Keratinocyte (primary cell): ENCODE measurements at regions not wholly inside any gene's neighbourhood (a gene's known extent, or its start where the extent isn't known, plus 50 kb on each side); places are given as distances from the start of the nearest gene placed in this dataset.

Source experiments
- DNase-seq: peaks from one replicate; pipeline ENCODE4 v3.0.0-alpha.2; 2011; ENCODE audit warnings: low read depth, missing footprints, low spot score
- FAIRE-seq: peaks from 2 replicates; lab custom pipeline; 2011; peaks lifted over from hg19 to GRCh38; lab: Jason Lieb, UNC
- H2AFZ ChIP-seq: 2 replicates; pipeline ENCODE4 v1.6.0; 2012; ENCODE audit warnings: low read length, control low read depth, inconsistent platforms; ENCODE audit not compliant: control insufficient read depth
- H3K27ac ChIP-seq: 2 replicates; pipeline ENCODE4 v1.5.1; 2011; ENCODE audit warnings: low read length; ENCODE audit not compliant: control insufficient read depth, insufficient read depth
- H3K27me3 ChIP-seq: 3 replicates; pipeline ENCODE4 v1.6.0; 2011; ENCODE audit warnings: low read length; ENCODE audit not compliant: control insufficient read depth, insufficient read depth; ENCODE audit errors: extremely low read depth
- H3K36me3 ChIP-seq, 2 experiments: 2 replicates in 1 of 2; 3 replicates in 1 of 2; pipeline ENCODE4 v1.5.1; 2011; ENCODE audit warnings: low read length in 2 of 2, mild to moderate bottlenecking in 1 of 2; ENCODE audit not compliant: control insufficient read depth in 2 of 2, insufficient read depth in 2 of 2; ENCODE audit errors: extremely low read depth in 1 of 2
- H3K4me1 ChIP-seq: 3 replicates; pipeline ENCODE4 v1.5.1; 2011; ENCODE audit warnings: low read length; ENCODE audit not compliant: control insufficient read depth, insufficient read depth; ENCODE audit errors: extremely low read depth
- H3K4me2 ChIP-seq: 3 replicates; pipeline ENCODE4 v1.6.0; 2011; ENCODE audit warnings: low read depth, low read length; ENCODE audit not compliant: control insufficient read depth, insufficient read depth; ENCODE audit errors: extremely low read depth
- H3K4me3 ChIP-seq, 3 experiments: fragments of 200-600 bp in 1 of 3; sonication (generic) in 1 of 3; 2 replicates in 2 of 3; 3 replicates in 1 of 3; pipeline ENCODE4 v1.5.1; 2011 to 2016; ENCODE audit warnings: low read length in 3 of 3, mild to moderate bottlenecking in 3 of 3, control low read depth in 2 of 3, inconsistent platforms in 1 of 3, low read depth in 1 of 3, mixed read lengths in 1 of 3, mixed run types in 1 of 3, moderate library complexity in 1 of 3; ENCODE audit not compliant: control insufficient read depth in 2 of 3, insufficient read depth in 2 of 3; ENCODE audit errors: extremely low read depth in 1 of 3
- H3K79me2 ChIP-seq: 2 replicates; pipeline ENCODE4 v1.6.0; 2012; ENCODE audit warnings: low read length; ENCODE audit not compliant: control insufficient read depth, insufficient read depth
- H3K9ac ChIP-seq: 3 replicates; pipeline ENCODE4 v1.6.0; 2011; ENCODE audit warnings: low read length; ENCODE audit not compliant: control insufficient read depth, insufficient read depth; ENCODE audit errors: extremely low read depth
- H3K9me1 ChIP-seq: 3 replicates; pipeline ENCODE4 v1.6.0; 2011; ENCODE audit warnings: low read length; ENCODE audit not compliant: control insufficient read depth, insufficient read depth; ENCODE audit errors: extremely low read depth
- H3K9me3 ChIP-seq: 2 replicates; pipeline ENCODE4 v1.5.1; 2012; ENCODE audit warnings: low read depth, low read length; ENCODE audit not compliant: control insufficient read depth
- H4K20me1 ChIP-seq: 3 replicates; pipeline ENCODE4 v1.6.0; 2011; ENCODE audit warnings: low read length; ENCODE audit not compliant: control insufficient read depth, insufficient read depth; ENCODE audit errors: extremely low read depth
- CTCF ChIP-seq, 3 experiments: IDR thresholded peaks in 1 of 3; conservative IDR thresholded peaks in 1 of 3; optimal IDR thresholded peaks in 1 of 3; 2 replicates in 2 of 3; 3 replicates in 1 of 3; pipeline versions ENCODE3 to v1.5.1; 2011; ENCODE audit warnings: low read length in 3 of 3, mild to moderate bottlenecking in 3 of 3, moderate library complexity in 2 of 3, control low read depth in 1 of 3, inconsistent platforms in 1 of 3; ENCODE audit not compliant: insufficient read depth in 2 of 3; ENCODE audit errors: extremely low read depth in 1 of 3
- EZH2 ChIP-seq: IDR thresholded peaks from one replicate; pipeline ENCODE4 v1.6.1; 2012; ENCODE audit warnings: inconsistent platforms, mild to moderate bottlenecking, low read length, moderate library complexity
- dilution Hi-C: fragments of 300-500 bp; cut with MboI; formaldehyde crosslinking; loops from one replicate; pipeline ENCODE4 v1.7.0; 2020; ENCODE audit warnings: low sequenced_read_pairs; ENCODE audit not compliant: extremely low pct_ligation_motif_present

DNA sequence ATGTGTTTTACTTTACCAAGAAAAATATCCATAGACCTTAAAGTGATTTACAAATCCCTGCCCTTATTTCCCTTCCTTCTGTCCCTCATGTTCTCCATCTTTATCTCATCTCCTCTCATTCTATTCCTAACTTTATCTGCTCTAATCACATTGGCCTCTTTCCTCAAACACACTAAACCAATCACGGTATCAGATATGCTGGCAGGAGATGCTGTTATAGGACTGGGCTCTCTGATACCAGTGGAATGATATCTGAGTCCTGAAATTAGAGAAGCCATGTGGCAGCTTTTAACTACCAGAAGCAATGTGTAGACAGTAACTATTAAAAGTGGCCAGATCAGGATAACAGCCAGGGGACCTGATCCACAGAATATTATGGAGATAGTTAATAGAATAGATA is 49.9 kb upstream of the GIMD1 start:
- no peak overlapping the region for H3K4me3 ChIP-seq
- no peaks in the 10 kb centered on the region for H3K9me3 ChIP-seq
- H3K9me1 ChIP-seq: no peaks in the 10 kb centered on the region
- H3K79me2 ChIP-seq: no peaks in the 10 kb centered on the region
- dilution Hi-C loops: no loop called here
- no peak for DNase-seq
- H3K4me2 ChIP-seq: no peak overlapping the region
- H3K9ac ChIP-seq: no peak overlapping the region
- H3K27ac ChIP-seq: no peak overlapping the region
- FAIRE-seq: no peak
- H4K20me1 ChIP-seq: no peaks in the 10 kb centered on the region
- H3K4me1 ChIP-seq: no peaks in the 10 kb centered on the region
- no peaks in the 10 kb centered on the region for H3K27me3 ChIP-seq
- TF ChIP-seq EZH2: no peak
- no peak for TF ChIP-seq CTCF (optimal IDR thresholded peaks at IDR 0.05 in 1 of 3, IDR thresholded peaks at IDR 0.05 in 1 of 3, conservative IDR thresholded peaks at IDR 0.05 in 1 of 3; ENCODE audit: extremely low read depth in 1 of 3, insufficient read depth in 2 of 3, low read length in 3 of 3)
- H3K36me3 ChIP-seq: no peaks in the 10 kb centered on the region
- no peak overlapping the region for H2AFZ ChIP-seq
